C4-2B (cell line): ENCODE measurements at regions not wholly inside any gene's neighbourhood (a gene's known extent, or its start where the extent isn't known, plus 50 kb on each side); places are given as distances from the start of the nearest gene placed in this dataset.

Source experiments
- CTCF ChIP-seq: fragments of 450-650 bp; conservative IDR thresholded peaks from 2 replicates; pipeline ENCODE4 v1.5.1; 2017; ENCODE audit warnings: mild to moderate bottlenecking
- ZFX ChIP-seq: fragments of 450-650 bp; IDR thresholded peaks from 2 replicates; pipeline ENCODE4 v1.6.1; 2017

GRCh38 chr4:18202486-18202885, 180.9 kb upstream of the LCORL start:
- no peak for TF ChIP-seq CTCF
- no peak for TF ChIP-seq ZFX
